Osteoblast (primary cell): ENCODE measurements at regions not wholly inside any gene's neighbourhood (a gene's known extent, or its start where the extent isn't known, plus 50 kb on each side); places are given as distances from the start of the nearest gene placed in this dataset.

Experiments
- DNase-seq: peaks from one replicate; pipeline ENCODE4 v3.0.0; 2011; ENCODE audit warnings: low spot score, mixed read lengths; ENCODE audit not compliant: insufficient read length; ENCODE audit errors: missing footprints
- H2AFZ ChIP-seq: 2 replicates; pipeline ENCODE4 v1.6.0; 2011; ENCODE audit warnings: mild to moderate bottlenecking, low read length
- H3K27ac ChIP-seq: 2 replicates; pipeline ENCODE4 v1.5.1; 2011; ENCODE audit warnings: mild to moderate bottlenecking, low read depth, low read length, moderate library complexity
- H3K27me3 ChIP-seq: 2 replicates; pipeline ENCODE4 v1.6.0; 2012; ENCODE audit warnings: mild to moderate bottlenecking, control low read depth, inconsistent platforms, low read length, moderate library complexity; ENCODE audit not compliant: insufficient read depth
- H3K36me3 ChIP-seq: 2 replicates; pipeline ENCODE4 v1.5.1; 2011; ENCODE audit warnings: mild to moderate bottlenecking, low read length, control low read depth, moderate library complexity; ENCODE audit not compliant: insufficient read depth
- H3K4me1 ChIP-seq: 2 replicates; pipeline ENCODE4 v1.5.1; 2011; ENCODE audit warnings: mild to moderate bottlenecking, low read length, control low read depth, moderate library complexity; ENCODE audit not compliant: insufficient read depth
- H3K4me2 ChIP-seq: 2 replicates; pipeline ENCODE4 v1.6.0; 2011; ENCODE audit warnings: mild to moderate bottlenecking, low read length; ENCODE audit not compliant: insufficient read depth
- H3K4me3 ChIP-seq: fragments of 200-600 bp; sonication (generic); 3 replicates; pipeline ENCODE4 v1.5.1; 2012; ENCODE audit warnings: mild to moderate bottlenecking, low read length, inconsistent platforms; ENCODE audit not compliant: insufficient read depth
- H3K79me2 ChIP-seq: 2 replicates; pipeline ENCODE4 v1.6.0; 2012; ENCODE audit warnings: mild to moderate bottlenecking, low read length, control low read depth, inconsistent platforms; ENCODE audit not compliant: insufficient read depth
- H3K9me3 ChIP-seq: 2 replicates; pipeline ENCODE4 v1.5.1; 2011; ENCODE audit warnings: low read depth, low read length, control low read depth
- H4K20me1 ChIP-seq: 2 replicates; pipeline ENCODE4 v1.6.0; 2012; ENCODE audit warnings: mild to moderate bottlenecking, low read length, control low read depth; ENCODE audit not compliant: insufficient read depth
- TF ChIP-seq, protein P1 (sequence below): IDR thresholded peaks from 2 replicates; pipeline ENCODE4 v1.5.1; 2011; ENCODE audit warnings: mild to moderate bottlenecking, low read depth, low read length, moderate library complexity; ENCODE audit errors: extremely low read depth

GRCh38 chr13:58437427-58437826 is 805.9 kb downstream of the PCDH17 start:
- no peaks in the 10 kb centered on the region for H4K20me1 ChIP-seq
- H3K4me3 ChIP-seq = no peak overlapping the region
- no peak overlapping the region for H2AFZ ChIP-seq
- no peak overlapping the region for H3K4me2 ChIP-seq
- no peak overlapping the region for H3K27ac ChIP-seq
- H3K36me3 ChIP-seq = no peaks in the 10 kb centered on the region
- TF ChIP-seq, protein P1, sequence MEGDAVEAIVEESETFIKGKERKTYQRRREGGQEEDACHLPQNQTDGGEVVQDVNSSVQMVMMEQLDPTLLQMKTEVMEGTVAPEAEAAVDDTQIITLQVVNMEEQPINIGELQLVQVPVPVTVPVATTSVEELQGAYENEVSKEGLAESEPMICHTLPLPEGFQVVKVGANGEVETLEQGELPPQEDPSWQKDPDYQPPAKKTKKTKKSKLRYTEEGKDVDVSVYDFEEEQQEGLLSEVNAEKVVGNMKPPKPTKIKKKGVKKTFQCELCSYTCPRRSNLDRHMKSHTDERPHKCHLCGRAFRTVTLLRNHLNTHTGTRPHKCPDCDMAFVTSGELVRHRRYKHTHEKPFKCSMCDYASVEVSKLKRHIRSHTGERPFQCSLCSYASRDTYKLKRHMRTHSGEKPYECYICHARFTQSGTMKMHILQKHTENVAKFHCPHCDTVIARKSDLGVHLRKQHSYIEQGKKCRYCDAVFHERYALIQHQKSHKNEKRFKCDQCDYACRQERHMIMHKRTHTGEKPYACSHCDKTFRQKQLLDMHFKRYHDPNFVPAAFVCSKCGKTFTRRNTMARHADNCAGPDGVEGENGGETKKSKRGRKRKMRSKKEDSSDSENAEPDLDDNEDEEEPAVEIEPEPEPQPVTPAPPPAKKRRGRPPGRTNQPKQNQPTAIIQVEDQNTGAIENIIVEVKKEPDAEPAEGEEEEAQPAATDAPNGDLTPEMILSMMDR = no peak
- DNase-seq = no peak
- no peaks in the 10 kb centered on the region for H3K4me1 ChIP-seq
- no peaks in the 10 kb centered on the region for H3K79me2 ChIP-seq
- peaks cover 3% of the 10 kb centered on the region for H3K9me3 ChIP-seq
- H3K27me3 ChIP-seq = no peaks in the 10 kb centered on the region

- TF ChIP-seq, protein P1 = no peak
These were observed 815.4 kb downstream of the PCDH17 start for GRCh38 chr13:58446979-58447378.

DNA sequence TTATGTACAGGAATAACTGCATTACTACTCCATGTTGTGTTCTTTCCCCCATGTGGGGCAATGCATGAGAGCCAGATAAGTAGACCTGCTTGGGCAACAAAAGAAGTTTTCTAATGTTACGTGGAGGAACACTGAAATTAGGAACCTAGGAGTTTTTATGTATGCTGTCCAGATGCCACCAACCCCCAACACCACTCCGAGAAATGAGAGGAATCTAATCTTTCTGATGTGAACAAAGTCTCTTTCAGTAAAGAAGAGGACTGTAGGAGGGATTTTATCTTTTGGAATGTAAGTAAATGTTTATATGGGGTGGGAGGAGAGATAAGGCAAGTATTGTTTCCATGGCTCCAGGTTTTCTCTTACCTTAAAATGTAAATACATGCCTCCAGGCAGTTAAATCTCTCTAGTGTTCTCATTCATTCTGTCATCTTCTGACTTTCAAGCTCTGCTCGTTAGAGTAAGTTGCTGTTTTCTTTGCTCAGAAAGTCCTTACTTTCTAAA is 820.6 kb downstream of the PCDH17 start:
- Histone ChIP-seq H3K79me2 (no peaks in the 10 kb centered on the region), H3K27me3 (no peaks in the 10 kb centered on the region), H4K20me1 (no peaks in the 10 kb centered on the region), H3K4me2 (no peak overlapping the region), H3K4me1 (no peaks in the 10 kb centered on the region), H3K27ac (no peak overlapping the region), H3K9me3 (no peaks in the 10 kb centered on the region), H2AFZ (no peak overlapping the region), H3K36me3 (no peaks in the 10 kb centered on the region), H3K4me3 (no peak overlapping the region)
- no peak for DNase-seq
- TF ChIP-seq, protein P1 = no peak

More at GRCh38 chr13:58446979-58447378, 815.4 kb downstream of the PCDH17 start:
- no peaks in the 10 kb centered on the region for H3K36me3 ChIP-seq
- no peaks in the 10 kb centered on the region for H3K4me1 ChIP-seq
- no peak for DNase-seq
- H3K9me3 ChIP-seq = no peaks in the 10 kb centered on the region
- H4K20me1 ChIP-seq = no peaks in the 10 kb centered on the region
- no peak overlapping the region for H2AFZ ChIP-seq
- no peaks in the 10 kb centered on the region for H3K27me3 ChIP-seq
- H3K4me2 ChIP-seq = no peak overlapping the region
- no peaks in the 10 kb centered on the region for H3K79me2 ChIP-seq
- no peak overlapping the region for H3K27ac ChIP-seq
- no peak overlapping the region for H3K4me3 ChIP-seq

- H3K36me3 ChIP-seq = no peaks in the 10 kb centered on the region
- no peak overlapping the region for H3K4me3 ChIP-seq
- no peaks in the 10 kb centered on the region for H3K79me2 ChIP-seq
- DNase-seq = no peak
- no peak overlapping the region for H2AFZ ChIP-seq
- no peak overlapping the region for H3K27ac ChIP-seq
- TF ChIP-seq, protein P1 = no peak
- H3K4me1 ChIP-seq = no peaks in the 10 kb centered on the region
- H3K27me3 ChIP-seq = no peaks in the 10 kb centered on the region
- no peaks in the 10 kb centered on the region for H3K9me3 ChIP-seq
- no peaks in the 10 kb centered on the region for H4K20me1 ChIP-seq
- no peak overlapping the region for H3K4me2 ChIP-seq
These were observed 823.5 kb downstream of the PCDH17 start for GRCh38 chr13:58455094-58455493.
